OCI-LY7 (cell line): ENCODE measurements at regions not wholly inside any gene's neighbourhood (a gene's known extent, or its start where the extent isn't known, plus 50 kb on each side); places are given as distances from the start of the nearest gene placed in this dataset.

Source experiments
- BruUV-seq: library from RNA; stranded (reverse); fragments of 400-500 nt; replicated peaks from 2 replicates; lab custom pipeline; 2021; lab: Mats Ljungman, UMichigan
- CTCF ChIA-PET: fragments of 300-600 bp; sonication (Branson Sonifier 250); formaldehyde crosslinking; loops from one replicate; lab custom pipeline; 2022; ENCODE audit warnings: antibody characterized with exemption; ENCODE audit not compliant: unreplicated experiment; lab: Charles Lee
- POLR2A ChIA-PET: fragments of 300-600 bp; sonication (Branson Sonifier 250); formaldehyde crosslinking; loops from one replicate; lab custom pipeline; 2022; ENCODE audit warnings: antibody characterized with exemption; lab: Charles Lee
- DNase-seq: peaks from one replicate; pipeline ENCODE4 v3.0.0-alpha.2; 2015; ENCODE audit warnings: low spot score
- H2AFZ ChIP-seq: fragments of 200-600 bp; sonication (generic), shearing (Covaris generic); 2 replicates; pipeline ENCODE4 v1.6.1; 2014; ENCODE audit warnings: mild to moderate bottlenecking, antibody characterized with exemption, low read length, moderate library complexity
- H3K27ac ChIP-seq: fragments of 200-600 bp; sonication (generic); 2 replicates; pipeline ENCODE4 v1.5.1; 2014; ENCODE audit warnings: mixed run types, low read depth, mild to moderate bottlenecking, moderate library complexity, low read length, inconsistent platforms; ENCODE audit not compliant: poor library complexity, severe bottlenecking
- H3K36me3 ChIP-seq: fragments of 200-600 bp; sonication (generic); 2 replicates; pipeline ENCODE4 v1.6.1; 2014; ENCODE audit warnings: mild to moderate bottlenecking, antibody characterized with exemption, low read length, moderate library complexity, mixed read lengths; ENCODE audit not compliant: insufficient read depth
- H3K4me1 ChIP-seq: fragments of 200-600 bp; sonication (generic); 2 replicates; pipeline ENCODE4 v1.5.1; 2014; ENCODE audit warnings: mild to moderate bottlenecking, low read length; ENCODE audit not compliant: insufficient read depth, poor library complexity, severe bottlenecking
- H3K4me2 ChIP-seq: fragments of 200-600 bp; sonication (generic); 2 replicates; pipeline ENCODE4 v1.6.1; 2014; ENCODE audit warnings: mild to moderate bottlenecking, low read length
- H3K4me3 ChIP-seq: fragments of 200-600 bp; sonication (generic); 2 replicates; pipeline ENCODE4 v1.5.1; 2014; ENCODE audit warnings: mild to moderate bottlenecking, low read depth, low read length; ENCODE audit not compliant: poor library complexity, severe bottlenecking
- H3K79me2 ChIP-seq: fragments of 200-600 bp; sonication (generic); 2 replicates; pipeline ENCODE4 v1.6.1; 2016; ENCODE audit warnings: low read depth, mild to moderate bottlenecking, low read length, moderate library complexity, mixed read lengths; ENCODE audit not compliant: insufficient read depth
- H3K9me2 ChIP-seq: fragments of 200-600 bp; sonication (generic); 2 replicates; pipeline ENCODE4 v1.6.1; 2016; ENCODE audit warnings: mild to moderate bottlenecking, low read length, mixed read lengths; ENCODE audit not compliant: insufficient read depth
- H3K9me3 ChIP-seq: fragments of 200-600 bp; sonication (generic); 2 replicates; pipeline ENCODE4 v1.6.1; 2014; ENCODE audit warnings: mild to moderate bottlenecking, mixed run types, low read length, mixed read lengths
- H4K20me1 ChIP-seq: fragments of 200-600 bp; sonication (generic); 2 replicates; pipeline ENCODE4 v1.6.1; 2014; ENCODE audit warnings: mild to moderate bottlenecking, antibody characterized with exemption, low read length, moderate library complexity, mixed read lengths; ENCODE audit not compliant: insufficient read depth
- CTCF ChIP-seq: fragments of 200-600 bp; sonication (generic); conservative IDR thresholded peaks from 2 replicates; pipeline ENCODE4 v1.5.1; 2014; ENCODE audit warnings: mild to moderate bottlenecking, antibody characterized with exemption, low read length, moderate library complexity, mixed read lengths
- EZH2phosphoT487 ChIP-seq: fragments of 200-600 bp; sonication (generic); IDR thresholded peaks from 2 replicates; pipeline ENCODE4 v1.6.1; 2018; ENCODE audit warnings: low read depth, borderline replicate concordance, mild to moderate bottlenecking, mixed run types, antibody characterized with exemption, low read length, moderate library complexity, mixed read lengths
- intact Hi-C: fragments of 100-400 bp; cut with micrococcal nuclease; formaldehyde crosslinking; loops from one replicate; pipeline ENCODE4 v1.10.0; 2022; ENCODE audit not compliant: unreplicated experiment

GRCh38 chr4:137300776-137301175 lies 231.5 kb downstream of the PCDH18 start:
- Histone ChIP-seq H2AFZ (no peak overlapping the region), H3K36me3 (no peaks in the 10 kb centered on the region), H4K20me1 (no peaks in the 10 kb centered on the region), H3K4me2 (no peak overlapping the region), H3K4me1 (no peaks in the 10 kb centered on the region), H3K9me3 (no peaks in the 10 kb centered on the region), H3K79me2 (no peaks in the 10 kb centered on the region), H3K4me3 (no peak overlapping the region), H3K27ac (no peak overlapping the region), H3K9me2 (no peaks in the 10 kb centered on the region)
- intact Hi-C loops, result no loop called here
- TF ChIP-seq EZH2phosphoT487 (no peak), CTCF (no peak)
- CTCF ChIA-PET, result no interaction called here
- POLR2A ChIA-PET, result interaction anchor here (1.0 kb wide), 1 partner anchor 11 kb away, joined by 3 read pairs; no protein-coding TSS in a partner anchor
- BruUV-seq, result no TSS peak
- no peak for DNase-seq

GRCh38 chr4:137299281-137299680 lies 233.0 kb downstream of the PCDH18 start:
- TF ChIP-seq EZH2phosphoT487 (no peak), CTCF (no peak)
- no peak overlapping the region for H2AFZ ChIP-seq
- no peaks in the 10 kb centered on the region for H4K20me1 ChIP-seq
- H3K9me3 ChIP-seq, result no peaks in the 10 kb centered on the region
- DNase-seq, result no peak
- H3K4me2 ChIP-seq, result no peak overlapping the region
- ChIA-PET CTCF (no interaction called here), POLR2A (interaction anchor here (0.6 kb wide), 1 partner anchor 718 kb away, joined by 3 read pairs; no protein-coding TSS in a partner anchor)
- H3K36me3 ChIP-seq, result no peaks in the 10 kb centered on the region
- no peaks in the 10 kb centered on the region for H3K79me2 ChIP-seq
- no peak overlapping the region for H3K27ac ChIP-seq
- intact Hi-C loops, result no loop called here
- BruUV-seq, result no TSS peak
- H3K4me3 ChIP-seq, result no peak overlapping the region
- no peaks in the 10 kb centered on the region for H3K9me2 ChIP-seq
- H3K4me1 ChIP-seq, result no peaks in the 10 kb centered on the region

- H3K79me2 ChIP-seq, result no peaks in the 10 kb centered on the region
- TF ChIP-seq EZH2phosphoT487 (no peak), CTCF (no peak)
- POLR2A ChIA-PET, result interaction anchor here (0.7 kb wide), 1 partner anchor 1372 kb away, joined by 3 read pairs; no protein-coding TSS in a partner anchor
- H3K36me3 ChIP-seq, result no peaks in the 10 kb centered on the region
- no peaks in the 10 kb centered on the region for H3K9me2 ChIP-seq
- intact Hi-C loops, result no loop called here
- no peak overlapping the region for H3K27ac ChIP-seq
- H4K20me1 ChIP-seq, result no peaks in the 10 kb centered on the region
- H3K4me2 ChIP-seq, result no peak overlapping the region
- CTCF ChIA-PET, result no interaction called here
- DNase-seq, result no peak
- no peak overlapping the region for H2AFZ ChIP-seq
- H3K4me3 ChIP-seq, result no peak overlapping the region
- no peaks in the 10 kb centered on the region for H3K9me3 ChIP-seq
- no TSS peak for BruUV-seq
- no peaks in the 10 kb centered on the region for H3K4me1 ChIP-seq
Observed at GRCh38 chr4:137293281-137293680, 239.0 kb downstream of the PCDH18 start.
